Coronary artery (tissue), 2 donors: ENCODE measurements at regions not wholly inside any gene's neighbourhood (a gene's known extent, or its start where the extent isn't known, plus 50 kb on each side); places are given as distances from the start of the nearest gene placed in this dataset.
"Not testable (repeated sequence)": the region's sequence is repeated elsewhere in the genome, so short reads cannot be mapped to it uniquely, and the experiment has no call there.

Experiments
- DNase-seq: peaks from one replicate; pipeline ENCODE4 v3.0.0-alpha.2; 2017; ENCODE audit warnings: low spot score
- H3K27ac ChIP-seq, 2 donors: fragments of 200-600 bp; sonication (generic); one replicate each; pipeline ENCODE4 v1.5.1; 2016 to 2019
- H3K4me3 ChIP-seq: fragments of 200-600 bp; sonication (generic); 2 replicates; pipeline ENCODE4 v1.5.1; 2016; ENCODE audit warnings: mild to moderate bottlenecking, moderate library complexity
- TF ChIP-seq, protein P1 (sequence below): fragments of 200-600 bp; sonication (generic); IDR thresholded peaks from one replicate; pipeline ENCODE4 v1.5.1; 2019; ENCODE audit warnings: antibody characterized with exemption

DNA sequence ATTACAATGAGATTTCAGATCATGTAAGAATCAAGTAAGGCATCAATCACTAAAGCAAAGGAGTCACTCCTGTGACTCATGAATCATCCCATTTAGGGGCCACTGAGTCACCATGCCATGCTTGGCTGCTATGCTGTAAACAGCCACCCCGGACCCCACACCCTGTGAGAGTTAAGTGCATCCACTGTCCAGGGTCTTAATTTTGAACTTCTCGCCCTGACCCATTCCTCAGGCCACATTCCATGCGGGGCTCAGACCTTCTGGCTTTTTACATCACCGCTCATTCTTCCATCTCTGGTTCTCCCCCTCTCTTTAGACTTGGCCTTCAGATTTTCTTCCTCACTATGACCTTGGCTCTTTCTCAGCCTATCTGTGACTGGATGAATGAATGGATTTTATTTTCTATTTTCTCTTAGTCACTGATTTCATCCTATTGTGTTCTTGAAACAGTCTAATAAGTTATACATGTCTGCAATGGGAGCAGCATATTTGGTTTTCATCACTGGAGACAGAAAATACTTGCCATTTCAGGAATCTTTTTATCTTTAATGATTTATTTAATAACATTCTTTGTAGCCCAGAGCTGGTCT is 239.6 kb downstream of the SKIDA1 start:
- TF ChIP-seq, protein P1, sequence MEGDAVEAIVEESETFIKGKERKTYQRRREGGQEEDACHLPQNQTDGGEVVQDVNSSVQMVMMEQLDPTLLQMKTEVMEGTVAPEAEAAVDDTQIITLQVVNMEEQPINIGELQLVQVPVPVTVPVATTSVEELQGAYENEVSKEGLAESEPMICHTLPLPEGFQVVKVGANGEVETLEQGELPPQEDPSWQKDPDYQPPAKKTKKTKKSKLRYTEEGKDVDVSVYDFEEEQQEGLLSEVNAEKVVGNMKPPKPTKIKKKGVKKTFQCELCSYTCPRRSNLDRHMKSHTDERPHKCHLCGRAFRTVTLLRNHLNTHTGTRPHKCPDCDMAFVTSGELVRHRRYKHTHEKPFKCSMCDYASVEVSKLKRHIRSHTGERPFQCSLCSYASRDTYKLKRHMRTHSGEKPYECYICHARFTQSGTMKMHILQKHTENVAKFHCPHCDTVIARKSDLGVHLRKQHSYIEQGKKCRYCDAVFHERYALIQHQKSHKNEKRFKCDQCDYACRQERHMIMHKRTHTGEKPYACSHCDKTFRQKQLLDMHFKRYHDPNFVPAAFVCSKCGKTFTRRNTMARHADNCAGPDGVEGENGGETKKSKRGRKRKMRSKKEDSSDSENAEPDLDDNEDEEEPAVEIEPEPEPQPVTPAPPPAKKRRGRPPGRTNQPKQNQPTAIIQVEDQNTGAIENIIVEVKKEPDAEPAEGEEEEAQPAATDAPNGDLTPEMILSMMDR: no peak
- Histone ChIP-seq H3K27ac (no peak overlapping the region), H3K4me3 (no peak overlapping the region)
- no peak for DNase-seq

DNA sequence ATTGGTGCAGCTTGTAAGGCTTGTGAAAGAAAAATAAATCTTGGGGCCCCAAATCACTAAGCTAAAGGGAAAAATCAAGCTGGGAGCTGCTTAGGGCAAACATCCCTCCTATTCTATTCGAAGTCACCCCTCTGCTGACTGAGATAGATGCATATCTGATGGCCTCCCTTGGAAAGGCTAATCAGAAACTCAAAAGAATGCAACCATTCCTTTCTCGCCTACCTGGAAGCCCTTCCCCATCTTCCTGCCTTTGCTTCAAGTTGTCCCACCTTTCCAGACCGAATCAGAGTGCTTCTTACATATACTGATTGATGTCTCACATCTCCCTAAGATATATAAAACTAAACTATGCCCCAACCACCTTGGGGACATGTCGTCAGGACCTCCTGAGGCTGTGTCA is 240.3 kb downstream of the SKIDA1 start:
- DNase-seq: no peak
- Histone ChIP-seq H3K4me3 (no peak overlapping the region), H3K27ac (no peak overlapping the region)
- TF ChIP-seq, protein P1: no peak

DNA sequence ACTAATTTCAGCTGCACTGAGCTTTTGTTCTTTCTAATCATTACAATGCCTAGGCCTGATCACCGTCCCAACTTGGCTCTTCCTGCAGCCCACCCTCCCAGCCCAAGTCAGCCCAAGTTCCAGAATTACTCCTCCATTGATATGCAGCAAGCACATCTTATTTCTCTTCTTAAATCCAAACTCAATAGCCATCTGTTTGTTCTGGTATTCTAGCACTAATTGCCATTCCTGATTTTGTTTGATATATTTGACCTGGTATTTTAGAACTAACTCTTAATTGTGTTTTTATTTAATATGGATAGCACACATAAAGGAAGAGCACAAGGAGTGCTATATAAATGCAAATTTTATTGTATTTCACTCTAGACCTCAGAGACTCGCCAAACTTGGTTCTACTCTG is 241.2 kb downstream of the SKIDA1 start:
- no peak for DNase-seq
- TF ChIP-seq, protein P1: no peak

DNA sequence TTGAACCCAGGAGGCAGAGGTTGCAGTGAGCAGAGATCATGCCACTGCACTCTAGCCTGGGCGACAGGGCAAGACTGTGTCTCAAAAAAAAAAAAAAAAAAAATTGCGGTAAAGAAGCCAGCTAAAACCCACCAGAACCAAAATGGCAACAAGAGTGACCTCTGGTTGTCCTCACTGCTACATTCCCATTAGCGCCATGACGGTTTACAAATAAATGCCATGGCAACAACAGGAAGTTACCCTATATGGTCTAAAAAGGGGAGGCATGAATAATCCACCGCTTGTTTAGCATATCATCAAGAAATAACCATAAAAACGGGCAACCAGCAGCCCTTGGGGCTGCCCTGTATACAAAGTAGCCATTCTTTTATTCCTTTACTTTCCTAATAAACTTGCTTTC is 242.4 kb downstream of the SKIDA1 start:
- H3K4me3 ChIP-seq: not testable (repeated sequence)

More for the DNA sequence above, 241.2 kb downstream of the SKIDA1 start:
- Histone ChIP-seq H3K27ac (no peak overlapping the region), H3K4me3 (no peak overlapping the region)

DNA sequence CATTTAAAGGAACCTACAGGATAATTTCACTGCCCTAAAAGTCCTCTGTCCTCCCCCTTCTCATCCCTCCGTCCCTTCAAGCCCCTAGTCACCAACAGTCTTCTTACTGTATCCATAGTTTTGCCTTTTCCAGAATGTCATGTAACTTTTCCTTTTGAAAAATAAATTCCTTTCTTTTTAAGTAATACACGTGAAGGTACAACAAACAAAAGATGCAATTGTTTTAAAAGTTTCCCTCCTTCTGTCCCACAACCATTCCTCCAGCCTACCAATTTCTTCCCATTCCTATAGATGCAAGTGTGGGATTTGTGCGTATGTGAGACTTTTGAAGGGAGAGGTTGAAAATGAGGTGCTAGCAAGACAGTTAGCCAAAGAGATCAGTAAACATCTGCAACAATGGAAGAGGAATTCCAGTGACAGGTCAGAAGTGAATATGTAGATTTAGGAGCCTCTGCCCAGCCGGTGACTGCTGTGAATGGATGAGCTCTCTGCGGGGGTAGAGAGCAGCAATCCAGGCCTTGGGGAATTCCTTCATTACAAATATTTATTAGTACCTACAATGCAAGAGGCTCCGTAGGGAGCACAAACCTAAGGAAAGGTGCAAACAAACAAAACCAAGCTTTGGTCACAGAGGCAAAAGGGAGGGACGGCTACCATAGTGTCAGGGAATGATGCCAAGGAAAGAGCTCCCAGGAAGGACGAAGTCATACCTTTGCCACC is 243.6 kb downstream of the SKIDA1 start:
- no peak overlapping the region for H3K4me3 ChIP-seq
- TF ChIP-seq, protein P1: no peak
- H3K27ac ChIP-seq: no peak overlapping the region
- DNase-seq: no peak

More for the DNA sequence above, 242.4 kb downstream of the SKIDA1 start:
- DNase-seq, H3K27ac ChIP-seq: not testable (repeated sequence)

DNA sequence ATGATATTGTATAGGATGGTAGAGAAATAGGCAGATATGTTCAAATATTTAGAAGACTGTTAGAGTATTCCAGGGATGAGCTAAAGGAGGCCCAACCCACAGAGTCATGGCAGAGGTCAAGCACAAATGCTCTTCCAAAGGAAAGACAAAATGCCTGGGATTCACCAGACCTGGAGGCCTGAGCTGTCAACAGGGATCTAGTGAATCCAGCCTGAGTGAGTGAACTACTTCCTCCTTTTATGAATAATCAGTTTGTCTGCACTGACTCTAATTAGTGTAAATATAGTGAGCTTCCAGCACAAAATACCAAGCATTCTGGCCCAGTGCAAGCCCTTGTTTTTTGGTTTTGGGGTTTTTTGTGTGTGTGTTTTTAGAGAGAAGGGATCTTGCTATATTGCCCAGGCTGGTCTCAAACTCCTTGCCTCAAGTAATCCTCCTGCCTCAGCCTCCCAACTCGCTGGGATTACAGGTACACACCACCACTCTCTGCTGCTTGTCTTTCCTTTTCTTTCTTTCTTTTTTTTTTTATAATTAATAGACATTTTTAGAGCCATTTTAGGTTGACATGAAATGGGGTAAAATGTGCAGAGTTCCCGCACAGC is 244.4 kb downstream of the SKIDA1 start:
- Histone ChIP-seq H3K4me3 (no peak overlapping the region), H3K27ac (no peak overlapping the region)
- no peak for DNase-seq
- TF ChIP-seq, protein P1: no peak

DNA sequence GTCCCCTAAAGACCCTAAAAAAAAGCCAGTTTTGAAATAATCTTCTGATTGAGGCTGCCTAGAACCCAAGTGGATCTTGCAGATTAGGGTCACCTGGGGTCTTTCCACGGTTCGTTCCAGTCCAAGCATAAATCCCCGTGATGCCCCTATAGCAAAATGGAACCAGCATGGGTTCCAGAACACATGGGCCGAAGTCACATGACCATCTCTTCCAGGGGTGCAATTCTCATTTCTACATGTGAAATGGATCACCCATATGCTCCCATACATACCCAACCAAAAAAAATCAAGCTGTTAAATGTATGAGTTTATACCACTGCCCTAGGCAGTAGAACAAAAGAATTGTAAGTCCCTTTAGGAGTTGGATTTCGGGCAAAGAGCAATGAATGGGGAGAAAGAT is 245.4 kb downstream of the SKIDA1 start:
- no peak for DNase-seq
- TF ChIP-seq, protein P1: no peak
- no peak overlapping the region for H3K4me3 ChIP-seq
- no peak overlapping the region for H3K27ac ChIP-seq
